ENCODE measurements at regions not wholly inside any gene's neighbourhood (a gene's known extent, or its start where the extent isn't known, plus 50 kb on each side); places are given as distances from the start of the nearest gene placed in this dataset.
A peak's percentile ranks its signal among the peaks of the same experiment; 100 is the strongest.
"Not testable (repeated sequence)": the region's sequence is repeated elsewhere in the genome, so short reads cannot be mapped to it uniquely, and the experiment has no call there.

- peaks cover 4% of the 10 kb centered on the region for H3K9me3 Mint-ChIP-seq
- TF ChIP-seq, protein P1, sequence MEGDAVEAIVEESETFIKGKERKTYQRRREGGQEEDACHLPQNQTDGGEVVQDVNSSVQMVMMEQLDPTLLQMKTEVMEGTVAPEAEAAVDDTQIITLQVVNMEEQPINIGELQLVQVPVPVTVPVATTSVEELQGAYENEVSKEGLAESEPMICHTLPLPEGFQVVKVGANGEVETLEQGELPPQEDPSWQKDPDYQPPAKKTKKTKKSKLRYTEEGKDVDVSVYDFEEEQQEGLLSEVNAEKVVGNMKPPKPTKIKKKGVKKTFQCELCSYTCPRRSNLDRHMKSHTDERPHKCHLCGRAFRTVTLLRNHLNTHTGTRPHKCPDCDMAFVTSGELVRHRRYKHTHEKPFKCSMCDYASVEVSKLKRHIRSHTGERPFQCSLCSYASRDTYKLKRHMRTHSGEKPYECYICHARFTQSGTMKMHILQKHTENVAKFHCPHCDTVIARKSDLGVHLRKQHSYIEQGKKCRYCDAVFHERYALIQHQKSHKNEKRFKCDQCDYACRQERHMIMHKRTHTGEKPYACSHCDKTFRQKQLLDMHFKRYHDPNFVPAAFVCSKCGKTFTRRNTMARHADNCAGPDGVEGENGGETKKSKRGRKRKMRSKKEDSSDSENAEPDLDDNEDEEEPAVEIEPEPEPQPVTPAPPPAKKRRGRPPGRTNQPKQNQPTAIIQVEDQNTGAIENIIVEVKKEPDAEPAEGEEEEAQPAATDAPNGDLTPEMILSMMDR (conservative IDR thresholded peaks at IDR 0.05): no peak
- DNase-seq (ENCODE audit: low read depth, low spot score): no peak
- no peaks in the 10 kb centered on the region for H3K4me1 Mint-ChIP-seq
- peaks cover 2% of the 10 kb centered on the region for H3K36me3 Mint-ChIP-seq (ENCODE audit: low read depth)
- H3K4me3 Mint-ChIP-seq: no peak overlapping the region
- no peaks in the 10 kb centered on the region for H3K27me3 Mint-ChIP-seq (ENCODE audit: low read depth)
- H3K27ac Mint-ChIP-seq (ENCODE audit: unreplicated experiment): no peak overlapping the region
These were observed 922.3 kb upstream of the LRFN5 start for GRCh38 chr14:40684328-40684727.

GRCh38 chr14:40682131-40682913, 924.4 kb upstream of the LRFN5 start:
- H3K27ac Mint-ChIP-seq (ENCODE audit: unreplicated experiment): peak overlapping the region; percentile 60
- H3K36me3 Mint-ChIP-seq (ENCODE audit: low read depth): peaks cover 7% of the 10 kb centered on the region
- no peaks in the 10 kb centered on the region for H3K27me3 Mint-ChIP-seq (ENCODE audit: low read depth)
- H3K4me1 Mint-ChIP-seq: no peaks in the 10 kb centered on the region
- H3K9me3 Mint-ChIP-seq: peaks cover 9% of the 10 kb centered on the region
- DNase-seq (ENCODE audit: low read depth, low spot score): no peak
- TF ChIP-seq, protein P1 (conservative IDR thresholded peaks at IDR 0.05): no peak
- H3K4me3 Mint-ChIP-seq: no peak overlapping the region

GRCh38 chr14:40679256-40679655, 927.4 kb upstream of the LRFN5 start:
- Mint-ChIP-seq H3K36me3 (ENCODE audit: low read depth) (peaks cover 7% of the 10 kb centered on the region), H3K9me3 (peaks cover 9% of the 10 kb centered on the region), H3K27ac (ENCODE audit: unreplicated experiment) (no peak overlapping the region), H3K4me1 (no peaks in the 10 kb centered on the region), H3K4me3 (no peak overlapping the region), H3K27me3 (ENCODE audit: low read depth) (no peaks in the 10 kb centered on the region)
- DNase-seq (ENCODE audit: low read depth, low spot score): no peak
- TF ChIP-seq, protein P1 (conservative IDR thresholded peaks at IDR 0.05): no peak

- not testable (repeated sequence) for H3K4me1 Mint-ChIP-seq; H3K9me3 Mint-ChIP-seq; DNase-seq (ENCODE audit: low read depth, low spot score); H3K36me3 Mint-ChIP-seq (ENCODE audit: low read depth); H3K27me3 Mint-ChIP-seq (ENCODE audit: low read depth); H3K4me3 Mint-ChIP-seq; H3K27ac Mint-ChIP-seq (ENCODE audit: unreplicated experiment)
These were observed 929.5 kb upstream of the LRFN5 start for GRCh38 chr14:40677206-40677605.

GRCh38 chr14:40674502-40674901, 932.2 kb upstream of the LRFN5 start:
- H3K27ac Mint-ChIP-seq (ENCODE audit: unreplicated experiment): no peak overlapping the region
- H3K4me1 Mint-ChIP-seq: no peaks in the 10 kb centered on the region
- H3K27me3 Mint-ChIP-seq (ENCODE audit: low read depth): no peaks in the 10 kb centered on the region
- no peak for DNase-seq (ENCODE audit: low read depth, low spot score)
- H3K4me3 Mint-ChIP-seq: no peak overlapping the region
- TF ChIP-seq, protein P1 (conservative IDR thresholded peaks at IDR 0.05): no peak
- peaks cover 4% of the 10 kb centered on the region for H3K36me3 Mint-ChIP-seq (ENCODE audit: low read depth)
- peaks cover 7% of the 10 kb centered on the region for H3K9me3 Mint-ChIP-seq

DNA sequence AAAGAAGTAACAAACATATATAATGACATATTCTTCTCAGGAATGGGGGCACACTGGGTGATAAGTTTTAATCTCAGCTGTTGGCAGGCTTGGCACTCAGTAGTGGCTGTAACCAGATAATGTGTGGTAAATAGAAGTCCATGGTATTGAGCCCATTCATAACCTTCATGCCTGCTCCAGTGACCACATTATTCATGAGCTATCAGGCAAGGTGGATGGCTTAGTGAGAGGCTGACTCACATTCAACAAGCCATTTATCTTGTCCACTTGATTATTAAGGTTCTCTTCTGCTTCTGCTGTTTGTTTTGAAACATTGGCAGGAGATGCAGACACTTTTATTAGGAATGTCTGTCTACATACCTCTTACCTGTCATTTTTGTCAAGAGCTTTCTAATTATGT, 950.4 kb upstream of the LRFN5 start:
- Mint-ChIP-seq H3K9me3 (no peaks in the 10 kb centered on the region), H3K4me3 (no peak overlapping the region), H3K27me3 (ENCODE audit: low read depth) (no peaks in the 10 kb centered on the region), H3K4me1 (no peaks in the 10 kb centered on the region), H3K36me3 (ENCODE audit: low read depth) (no peaks in the 10 kb centered on the region), H3K27ac (ENCODE audit: unreplicated experiment) (no peak overlapping the region)
- no peak for DNase-seq (ENCODE audit: low read depth, low spot score)
- TF ChIP-seq, protein P1 (conservative IDR thresholded peaks at IDR 0.05): no peak

Measured in neural crest cell (in vitro differentiated cells).